ENCODE measurements at regions not wholly inside any gene's neighbourhood (a gene's known extent, or its start where the extent isn't known, plus 50 kb on each side); places are given as distances from the start of the nearest gene placed in this dataset.

- no peak for TF ChIP-seq ATF2 (IDR thresholded peaks at IDR 0.05; ENCODE audit: low read length)
- no peak for TF ChIP-seq BCL11A (IDR thresholded peaks at IDR 0.05; ENCODE audit: low read depth, low read length)
- no peak for TF ChIP-seq CBX5 (IDR thresholded peaks at IDR 0.05; ENCODE audit: low read depth)
- TF ChIP-seq RCOR1 (conservative IDR thresholded peaks at IDR 0.05; ENCODE audit: low read depth, low read length) = no peak
Observed at GRCh38 chr5:73388306-73388684, 60.3 kb downstream of the FOXD1 start (continued).

GRCh38 chr5:73387601-73388305 lies 60.8 kb downstream of the FOXD1 start:
- POLR2A ChIA-PET = interaction anchor here (1.6 kb wide), 1 partner anchor 10 kb away, joined by 3 read pairs; no protein-coding TSS in a partner anchor
- no peaks in the 10 kb centered on the region for H4K20me1 ChIP-seq (ENCODE audit: control insufficient read depth, insufficient read depth)
- peak overlapping the region; percentile 24 for H2AFZ ChIP-seq (ENCODE audit: control insufficient read depth, low read depth, low read length)
- SMC1A ChIA-PET (ENCODE audit: uncharacterized antibody, unreplicated experiment) = interaction anchor here (0.5 to 0.9 kb wide), 3 partner anchors 11 to 45 kb away, joined by 3 to 4 read pairs (median 4); no protein-coding TSS in a partner anchor
- no TSS peak for BruUV-seq (replicated peaks)
- RAD21 ChIA-PET (ENCODE audit: unreplicated experiment) = no interaction called here
- peak overlapping the region; percentile 43 for H3K4me2 ChIP-seq (ENCODE audit: control insufficient read depth, insufficient read depth)
- CTCF ChIA-PET = no interaction called here
- intact Hi-C loops (cut with micrococcal nuclease; ENCODE audit: unreplicated experiment) = loop anchor here (10.0 kb wide), 1 partner anchor 57 kb away; the partner anchor contains the start of gene FOXD1
- DNase-seq (ENCODE audit: low read depth, low spot score) (peak; percentile 76), FAIRE-seq (peak; percentile 54), ATAC-seq (peak; percentile 93)
- peak overlapping the region; percentile 22; the same call in 1 of the 2 replicates for H3K4me3 ChIP-seq
- H3K9ac ChIP-seq (ENCODE audit: control insufficient read depth, insufficient read depth, low read length) = no peak overlapping the region
- no peaks in the 10 kb centered on the region for H3K79me2 ChIP-seq (ENCODE audit: control insufficient read depth, insufficient read depth, low read length)
- peaks cover 11% of the 10 kb centered on the region for H3K4me1 ChIP-seq (ENCODE audit: control insufficient read depth, insufficient read depth, low read length)
- peak overlapping the region; percentile 39 for H3K27ac ChIP-seq (ENCODE audit: control insufficient read depth, insufficient read depth)
- peaks cover 13% of the 10 kb centered on the region for H3K9me3 ChIP-seq (replicated peaks; ENCODE audit: control insufficient read depth, insufficient read depth, low read length)
- no peaks in the 10 kb centered on the region for H3K36me3 ChIP-seq (ENCODE audit: control insufficient read depth in 2 of 2, insufficient read depth in 2 of 2, low read length in 1 of 2)
- H3K27me3 ChIP-seq (replicated peaks in 1 of 2; ENCODE audit: control insufficient read depth in 2 of 2, insufficient read depth in 2 of 2, low read length in 1 of 2) = no peaks in the 10 kb centered on the region; a peak in 1 of 4 replicates
- in situ Hi-C loops (cut with MboI) = no loop called here
- WGBS (ENCODE audit: insufficient coverage, insufficient replicate concordance, low lambda C conversion rate, missing lambda C conversion rate) = 2% methylated on average over 7 of the region's 7 CpGs
- 0 out of 2 replicates have a peak, but pooled peaks have one; percentile 38 for TF ChIP-seq NFIC (IDR thresholded peaks at IDR 0.05; ENCODE audit: low read depth, low read length)
- peak in 1 of 2 experiments; percentile 72; a peak in 3 of 4 replicates for TF ChIP-seq EP300 (IDR thresholded peaks at IDR 0.05; ENCODE audit: borderline replicate concordance in 1 of 2, control insufficient read depth in 1 of 2, low read depth in 2 of 2, low read length in 2 of 2)
- no peak for TF ChIP-seq IRF4 (IDR thresholded peaks at IDR 0.05; ENCODE audit: low read depth, low read length)
- 0 out of 2 replicates have a peak, but pooled peaks have one; percentile 17 for TF ChIP-seq ZSCAN29 (IDR thresholded peaks at IDR 0.05)
- peak; percentile 30 to 58; a peak in 2 of 4 replicates for TF ChIP-seq IKZF2 (IDR thresholded peaks at IDR 0.05)
- TF ChIP-seq E2F8 (IDR thresholded peaks at IDR 0.05; ENCODE audit: low read depth, partially characterized antibody) = no peak
- no peak for TF ChIP-seq SUPT20H (IDR thresholded peaks at IDR 0.05; ENCODE audit: borderline replicate concordance, control insufficient read depth, low read depth, low read length)
- TF ChIP-seq IKZF1 (conservative IDR thresholded peaks at IDR 0.05) = peak; percentile 30; the same call in 1 of the 2 replicates
- TF ChIP-seq TCF3 (IDR thresholded peaks at IDR 0.05; ENCODE audit: borderline replicate concordance, insufficient read depth, low read depth, low read length) = peak; percentile 39; the same call in 1 of the 2 replicates
- peak; percentile 60; the same call in 1 of the 2 replicates for TF ChIP-seq ASH2L (IDR thresholded peaks at IDR 0.05; ENCODE audit: borderline replicate concordance, low read depth)
- TF ChIP-seq USF2 (IDR thresholded peaks at IDR 0.05; ENCODE audit: borderline replicate concordance, low read depth, low read length) = no peak
- peak; percentile 18; the same call in 1 of the 2 replicates for TF ChIP-seq ATF7 (IDR thresholded peaks at IDR 0.05; ENCODE audit: low read depth)
- TF ChIP-seq NBN (IDR thresholded peaks at IDR 0.05) = no peak
- no peak for TF ChIP-seq SRF (IDR thresholded peaks at IDR 0.05; ENCODE audit: low read depth in 2 of 2, low read length in 2 of 2)
